Body of pancreas (tissue), 4 donors: ENCODE measurements at regions not wholly inside any gene's neighbourhood (a gene's known extent, or its start where the extent isn't known, plus 50 kb on each side); places are given as distances from the start of the nearest gene placed in this dataset.

Source experiments
- CTCF ChIP-seq, 7 experiments: fragments of 450-650 bp in 4 of 7; fragments of 200-600 bp in 3 of 7; sonication (generic) in 3 of 7; IDR thresholded peaks; one replicate each; pipeline ENCODE4 v1.5.1; 2016 to 2019; ENCODE audit warnings: antibody characterized with exemption in 7 of 7
- POLR2A ChIP-seq, 3 donors: fragments of 450-650 bp; IDR thresholded peaks; one replicate each; pipeline ENCODE4 v1.6.1; 2016; ENCODE audit warnings: antibody characterized with exemption in 3 of 3, mild to moderate bottlenecking in 2 of 3

- TF ChIP-seq CTCF (IDR thresholded peaks at IDR 0.05): no peak
- no peak for TF ChIP-seq POLR2A (IDR thresholded peaks at IDR 0.05)
Measured at GRCh38 chr16:86930663-86931373, 352.5 kb downstream of the FOXL1 start.
